HG03175 (cell line): ENCODE measurements at regions not wholly inside any gene's neighbourhood (a gene's known extent, or its start where the extent isn't known, plus 50 kb on each side); places are given as distances from the start of the nearest gene placed in this dataset.
"Not testable (repeated sequence)": the region's sequence is repeated elsewhere in the genome, so short reads cannot be mapped to it uniquely, and the experiment has no call there.

ENCODE experiments used
- ATAC-seq: cut with Tn5 transposase; IDR thresholded peaks from one replicate; pipeline ENCODE4 v1.9.1; 2021; ENCODE audit warnings: mild to moderate bottlenecking, moderate library complexity; ENCODE audit not compliant: unreplicated experiment

- ATAC-seq = no peak
Observed at GRCh38 chr2:84158605-84159004, 300.5 kb downstream of the SUCLG1 start.

DNA sequence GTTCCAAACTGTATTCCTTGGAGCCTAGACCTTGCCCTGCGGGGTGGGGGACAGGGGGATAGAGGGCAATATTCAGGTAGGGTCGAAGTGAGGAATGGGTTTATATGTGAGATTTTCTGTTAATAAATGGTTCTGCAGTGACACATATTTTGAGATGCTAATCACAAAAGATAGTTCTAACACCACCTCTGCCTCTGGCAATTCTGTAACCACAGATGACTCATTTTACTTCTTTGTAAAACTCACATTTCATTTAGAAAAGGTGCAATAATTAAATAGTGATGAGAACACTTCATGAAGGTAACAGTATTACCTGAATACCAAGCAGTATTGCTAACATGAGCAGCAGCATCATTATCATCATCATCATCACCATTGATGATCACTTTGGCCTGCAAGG lies 306.6 kb downstream of the SUCLG1 start:
- ATAC-seq = no peak

GRCh38 chr2:84144345-84144744 lies 314.7 kb downstream of the SUCLG1 start:
- ATAC-seq = no peak

DNA sequence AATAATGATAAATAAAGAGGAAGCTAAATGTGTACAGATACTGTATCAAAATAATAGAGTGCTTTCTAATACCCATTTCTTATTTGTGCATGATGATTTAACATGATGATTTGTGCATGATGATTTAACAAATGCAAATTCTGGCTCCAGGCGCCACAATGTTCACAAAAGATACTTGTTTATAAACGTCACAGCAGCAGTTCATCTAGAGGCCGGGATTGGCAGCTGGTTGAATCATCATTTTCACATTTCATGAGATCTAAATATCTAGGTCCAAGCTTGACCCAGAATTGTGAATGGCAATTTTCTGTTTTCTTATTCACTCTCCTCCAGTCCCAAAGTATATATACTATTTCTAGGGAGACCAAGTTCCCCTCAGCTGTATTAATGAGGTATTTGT lies 322.0 kb downstream of the SUCLG1 start:
- no peak for ATAC-seq

GRCh38 chr2:84132370-84132769 lies 326.7 kb downstream of the SUCLG1 start:
- ATAC-seq = no peak

- no peak for ATAC-seq
Observed at GRCh38 chr2:84131278-84131830, 327.7 kb downstream of the SUCLG1 start.

DNA sequence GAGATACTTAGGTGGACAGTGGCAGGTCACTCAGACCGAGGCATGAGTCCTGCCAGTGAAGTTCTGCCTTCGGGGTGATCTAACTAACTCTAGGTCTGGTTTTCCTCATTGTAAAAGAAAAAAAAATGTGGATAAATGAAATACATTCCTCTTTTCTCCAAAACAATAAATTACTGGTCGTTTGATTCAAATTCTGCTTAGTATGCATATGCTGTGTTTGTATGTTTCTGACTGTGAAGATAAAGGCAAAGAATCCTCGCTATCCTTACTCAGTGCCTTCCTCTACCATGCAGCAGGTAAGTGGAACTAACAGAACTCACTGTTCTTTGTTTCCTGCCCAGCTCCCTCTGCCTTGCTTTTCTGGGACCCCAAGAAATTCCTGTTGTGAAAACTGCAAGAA lies 330.1 kb downstream of the SUCLG1 start:
- no peak for ATAC-seq

DNA sequence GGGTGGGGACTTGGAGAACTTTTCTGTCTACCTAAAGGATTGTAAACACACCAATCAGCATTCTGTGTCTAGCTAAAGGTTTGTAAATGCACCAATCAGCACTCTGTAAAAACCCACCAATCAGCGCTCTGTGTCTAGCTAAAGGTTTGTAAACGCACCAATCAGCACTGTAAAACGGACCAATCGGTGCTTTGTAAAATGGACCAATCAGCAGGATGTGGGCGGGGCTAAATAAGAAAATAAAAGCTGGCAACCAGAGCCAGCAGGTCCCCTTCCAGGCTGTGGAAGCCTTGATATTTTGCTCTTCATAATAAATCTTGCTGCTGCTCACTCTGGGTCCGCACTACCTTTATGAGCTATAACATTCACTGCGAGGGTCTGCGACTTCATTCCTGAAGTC lies 331.3 kb downstream of the SUCLG1 start:
- ATAC-seq = not testable (repeated sequence)

GRCh38 chr2:84126530-84126929 lies 332.6 kb downstream of the SUCLG1 start:
- no peak for ATAC-seq

- no peak for ATAC-seq
Observed at GRCh38 chr2:84126084-84126483, 333.0 kb downstream of the SUCLG1 start.

GRCh38 chr2:84116143-84116542 lies 342.9 kb downstream of the SUCLG1 start:
- ATAC-seq = no peak

DNA sequence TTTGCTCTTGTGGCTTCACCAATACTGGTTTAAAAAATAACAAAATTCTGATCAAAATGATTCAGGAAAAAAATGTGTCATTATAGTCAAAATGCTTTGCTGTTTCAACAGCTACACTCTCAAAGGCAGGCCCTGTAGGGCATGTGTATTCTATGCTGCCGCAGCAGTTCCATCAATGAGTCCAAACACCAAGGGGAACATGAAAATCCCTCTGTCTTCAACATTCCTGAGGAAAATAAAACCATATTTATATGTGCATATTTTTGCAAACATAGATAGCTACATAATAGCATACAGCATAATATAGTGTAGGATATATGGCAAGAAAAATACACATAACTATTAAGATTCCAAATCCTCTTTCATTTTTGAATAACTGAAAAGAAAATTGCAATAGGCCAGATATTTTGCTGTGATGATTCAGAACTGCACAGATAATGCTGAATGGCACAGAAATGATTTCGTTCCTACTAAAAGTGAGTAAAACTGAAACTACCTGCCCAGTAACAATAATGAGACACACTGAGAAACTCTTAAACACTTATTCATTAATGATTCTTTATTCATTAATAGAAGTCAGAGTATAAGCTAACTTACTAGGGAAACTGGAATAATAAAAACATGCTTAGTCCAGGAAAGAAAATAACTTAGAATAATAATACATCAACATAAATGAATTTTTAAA lies 343.8 kb downstream of the SUCLG1 start:
- peak; percentile 96 for ATAC-seq

DNA sequence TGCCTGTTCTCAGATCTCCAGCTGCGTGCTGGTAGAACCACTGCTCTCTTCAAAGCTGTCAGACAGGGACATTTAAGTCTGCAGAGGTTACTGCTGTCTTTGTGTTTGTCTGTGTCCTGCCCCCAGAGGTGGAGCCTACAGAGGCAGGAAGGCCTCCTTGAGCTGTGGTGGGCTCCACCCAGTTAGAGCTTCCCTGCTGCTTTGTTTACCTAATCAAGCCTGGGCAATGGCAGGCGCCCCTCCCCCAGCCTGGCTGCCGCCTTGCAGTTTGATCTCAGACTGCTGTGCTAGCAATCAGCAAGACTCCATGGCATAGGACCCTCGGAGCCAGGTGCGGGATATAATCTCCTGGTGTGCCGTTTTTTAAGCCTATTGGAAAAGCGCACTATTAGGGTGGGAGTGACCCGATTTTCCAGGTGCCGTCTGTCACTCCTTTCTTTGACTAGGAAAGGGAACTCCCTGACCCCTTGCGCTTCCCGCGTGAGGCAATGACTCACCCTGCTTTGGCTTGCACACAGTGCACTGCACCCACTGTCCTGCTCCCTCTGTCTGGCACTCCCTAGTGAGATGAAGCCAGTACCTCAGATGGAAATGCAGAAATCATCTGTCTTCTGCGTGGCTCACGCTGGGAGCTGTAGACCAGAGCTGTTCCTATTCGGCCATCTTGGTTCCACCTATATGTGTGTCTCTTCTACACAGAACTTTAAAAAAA lies 355.1 kb downstream of the SUCLG1 start:
- ATAC-seq = not testable (repeated sequence)

- ATAC-seq = no peak
Observed at GRCh38 chr2:84102274-84102673, 356.8 kb downstream of the SUCLG1 start.

DNA sequence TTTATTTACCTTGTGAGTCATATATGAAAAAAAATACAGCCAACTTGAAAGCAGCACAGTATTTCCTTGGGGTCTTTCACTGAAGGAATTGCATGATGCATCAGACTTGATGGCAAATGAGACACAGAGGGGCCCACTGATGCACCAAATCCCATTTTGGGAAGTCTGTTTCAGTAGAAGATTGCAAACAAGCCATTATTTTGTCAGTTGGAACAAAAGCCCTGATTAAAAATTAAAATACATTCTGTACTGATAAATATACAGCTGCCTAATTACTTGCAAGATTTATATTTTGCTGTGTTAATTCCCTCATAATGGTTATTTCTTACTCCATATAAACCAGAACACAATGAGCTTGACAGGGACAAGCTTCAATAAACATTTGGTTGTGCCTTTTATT lies 370.4 kb downstream of the SUCLG1 start:
- no peak for ATAC-seq

GRCh38 chr2:84085562-84085961 lies 373.5 kb downstream of the SUCLG1 start:
- no peak for ATAC-seq

- no peak for ATAC-seq
Observed at GRCh38 chr2:84084856-84085255, 374.2 kb downstream of the SUCLG1 start.

- no peak for ATAC-seq
Observed at GRCh38 chr2:84083984-84084383, 375.1 kb downstream of the SUCLG1 start.

- ATAC-seq = no peak
Observed at GRCh38 chr2:84078471-84078870, 380.6 kb downstream of the SUCLG1 start.

DNA sequence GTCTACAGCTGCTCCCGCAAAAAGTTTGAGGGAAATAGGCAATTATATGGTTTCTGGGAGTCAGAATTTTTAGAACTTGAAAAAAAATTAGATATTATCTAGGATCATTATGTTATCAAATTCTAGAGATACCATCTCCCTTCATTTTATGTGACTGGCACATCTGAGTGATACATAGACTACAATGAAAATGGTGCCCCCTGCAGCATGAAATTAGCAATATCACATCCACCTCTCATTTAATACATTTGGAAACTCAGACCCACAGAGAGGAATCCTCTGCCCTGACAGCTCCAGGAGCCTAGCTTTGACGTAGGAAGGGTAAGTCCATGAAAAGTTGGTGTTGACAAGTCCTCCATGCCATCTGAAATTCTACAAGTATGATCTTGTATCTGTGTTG lies 381.6 kb downstream of the SUCLG1 start:
- no peak for ATAC-seq

DNA sequence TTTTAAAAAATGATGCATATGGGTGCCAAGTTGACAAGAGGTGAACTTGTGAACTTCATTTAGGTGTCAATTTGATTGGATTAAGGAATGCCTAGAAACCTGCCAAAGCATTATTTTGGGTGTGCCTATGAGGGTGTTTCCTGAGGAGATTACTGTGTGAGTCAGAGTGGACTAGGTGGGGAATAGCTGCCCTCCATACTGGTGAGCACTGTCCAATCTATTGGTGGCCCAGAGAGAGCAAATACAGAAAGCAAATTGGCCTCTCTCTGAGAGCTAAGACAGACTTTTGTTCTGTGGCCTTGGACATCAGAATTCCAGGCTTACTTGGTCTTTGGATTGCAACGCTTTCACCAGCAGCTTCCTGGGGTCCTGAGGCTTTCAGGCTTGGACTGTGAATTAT lies 388.0 kb downstream of the SUCLG1 start:
- no peak for ATAC-seq

DNA sequence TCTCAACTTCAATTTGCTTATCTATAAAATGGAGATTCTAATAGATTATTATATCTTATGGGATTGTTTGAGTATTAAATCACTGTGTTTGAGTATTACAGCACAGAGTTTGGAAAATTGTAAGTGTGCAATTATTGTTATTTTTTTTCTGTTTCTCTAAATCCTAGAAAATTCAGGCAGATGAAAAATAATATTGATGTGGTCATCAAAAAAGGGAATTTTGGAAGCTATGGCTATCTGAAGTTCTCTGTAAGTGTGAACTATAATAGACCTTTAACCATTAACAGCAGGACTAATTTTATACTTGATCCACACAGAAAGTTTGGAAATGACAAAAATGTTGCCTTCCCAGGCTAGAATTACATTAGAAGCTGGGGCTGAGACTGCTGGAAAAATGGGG lies 393.2 kb downstream of the SUCLG1 start:
- ATAC-seq = no peak
